ENCODE measurements at regions not wholly inside any gene's neighbourhood (a gene's known extent, or its start where the extent isn't known, plus 50 kb on each side); places are given as distances from the start of the nearest gene placed in this dataset.

DNA sequence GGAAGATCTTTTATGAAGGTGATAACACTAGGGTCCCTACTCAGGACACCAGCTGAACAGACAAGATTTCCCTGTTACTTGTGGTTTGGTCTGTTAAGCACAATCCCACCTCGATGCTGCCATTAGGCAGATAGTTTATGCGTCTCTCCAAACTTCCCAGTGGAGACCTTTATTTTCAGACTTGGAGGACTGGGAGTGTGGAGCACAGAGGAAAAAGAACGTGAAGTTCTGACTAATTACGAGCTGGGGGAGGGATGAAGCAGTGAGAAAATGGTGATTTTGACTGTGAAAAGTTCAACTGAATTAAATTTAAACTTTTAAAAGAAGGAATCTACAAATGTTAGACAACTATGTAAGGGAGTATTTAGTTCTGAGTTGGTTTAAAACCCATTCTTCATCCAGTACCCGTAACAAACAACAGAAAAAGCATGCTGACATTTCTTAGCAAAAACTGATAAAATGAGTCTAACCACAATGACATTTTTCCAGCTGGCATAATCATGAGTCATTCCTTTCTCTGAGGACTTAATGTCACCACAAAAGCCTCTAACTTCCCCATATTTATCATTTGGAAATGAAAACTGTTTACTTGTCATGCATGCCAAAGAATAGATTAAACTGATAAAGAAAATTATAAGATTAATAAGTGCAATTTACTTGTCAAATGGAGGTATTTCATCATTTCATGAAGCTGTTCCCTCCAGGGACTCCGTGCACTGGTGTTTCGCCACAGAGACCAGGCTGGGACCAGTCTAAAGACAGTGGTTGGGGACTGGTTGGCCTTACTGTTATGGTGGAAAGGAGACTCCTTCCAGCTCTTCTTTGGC is 113.3 kb upstream of the SSTR4 start (continued):
- TF ChIP-seq, protein P1, sequence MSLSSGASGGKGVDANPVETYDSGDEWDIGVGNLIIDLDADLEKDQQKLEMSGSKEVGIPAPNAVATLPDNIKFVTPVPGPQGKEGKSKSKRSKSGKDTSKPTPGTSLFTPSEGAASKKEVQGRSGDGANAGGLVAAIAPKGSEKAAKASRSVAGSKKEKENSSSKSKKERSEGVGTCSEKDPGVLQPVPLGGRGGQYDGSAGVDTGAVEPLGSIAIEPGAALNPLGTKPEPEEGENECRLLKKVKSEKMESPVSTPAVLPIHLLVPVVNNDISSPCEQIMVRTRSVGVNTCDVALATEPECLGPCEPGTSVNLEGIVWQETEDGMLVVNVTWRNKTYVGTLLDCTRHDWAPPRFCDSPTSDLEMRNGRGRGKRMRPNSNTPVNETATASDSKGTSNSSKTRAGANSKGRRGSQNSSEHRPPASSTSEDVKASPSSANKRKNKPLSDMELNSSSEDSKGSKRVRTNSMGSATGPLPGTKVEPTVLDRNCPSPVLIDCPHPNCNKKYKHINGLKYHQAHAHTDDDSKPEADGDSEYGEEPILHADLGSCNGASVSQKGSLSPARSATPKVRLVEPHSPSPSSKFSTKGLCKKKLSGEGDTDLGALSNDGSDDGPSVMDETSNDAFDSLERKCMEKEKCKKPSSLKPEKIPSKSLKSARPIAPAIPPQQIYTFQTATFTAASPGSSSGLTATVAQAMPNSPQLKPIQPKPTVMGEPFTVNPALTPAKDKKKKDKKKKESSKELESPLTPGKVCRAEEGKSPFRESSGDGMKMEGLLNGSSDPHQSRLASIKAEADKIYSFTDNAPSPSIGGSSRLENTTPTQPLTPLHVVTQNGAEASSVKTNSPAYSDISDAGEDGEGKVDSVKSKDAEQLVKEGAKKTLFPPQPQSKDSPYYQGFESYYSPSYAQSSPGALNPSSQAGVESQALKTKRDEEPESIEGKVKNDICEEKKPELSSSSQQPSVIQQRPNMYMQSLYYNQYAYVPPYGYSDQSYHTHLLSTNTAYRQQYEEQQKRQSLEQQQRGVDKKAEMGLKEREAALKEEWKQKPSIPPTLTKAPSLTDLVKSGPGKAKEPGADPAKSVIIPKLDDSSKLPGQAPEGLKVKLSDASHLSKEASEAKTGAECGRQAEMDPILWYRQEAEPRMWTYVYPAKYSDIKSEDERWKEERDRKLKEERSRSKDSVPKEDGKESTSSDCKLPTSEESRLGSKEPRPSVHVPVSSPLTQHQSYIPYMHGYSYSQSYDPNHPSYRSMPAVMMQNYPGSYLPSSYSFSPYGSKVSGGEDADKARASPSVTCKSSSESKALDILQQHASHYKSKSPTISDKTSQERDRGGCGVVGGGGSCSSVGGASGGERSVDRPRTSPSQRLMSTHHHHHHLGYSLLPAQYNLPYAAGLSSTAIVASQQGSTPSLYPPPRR (CRISPR knock-in tag; IDR thresholded peaks at IDR 0.05; ENCODE audit: borderline replicate concordance) = no peak
- TF ChIP-seq ZNF121 (CRISPR knock-in tag; conservative IDR thresholded peaks at IDR 0.05) (no peak), KDM1A (IDR thresholded peaks at IDR 0.05) (0 out of 4 replicates have a peak, but pooled peaks of 1 of the 2 experiments have one; percentile 24), CBFA2T2 (conservative IDR thresholded peaks at IDR 0.05) (peak; percentile 19; the same call in 1 of the 2 replicates), CXXC5 (CRISPR knock-in tag; IDR thresholded peaks at IDR 0.05) (no peak), SMARCC2 (IDR thresholded peaks at IDR 0.05; ENCODE audit: low read depth) (peak; percentile 91), FOS (IDR thresholded peaks at IDR 0.05; ENCODE audit: extremely low read depth, insufficient read length) (peak; percentile 18), ZNF589 (CRISPR knock-in tag; IDR thresholded peaks at IDR 0.05; ENCODE audit: low read depth) (no peak), L3MBTL2 (IDR thresholded peaks at IDR 0.05) (peak; percentile 29; the same call in 1 of the 2 replicates), RBM14 (IDR thresholded peaks at IDR 0.05; ENCODE audit: borderline replicate concordance, insufficient read depth, low read depth, low read length) (no peak), ZNF311 (CRISPR knock-in tag; IDR thresholded peaks at IDR 0.05) (no peak)
- TF ChIP-seq, protein P2, sequence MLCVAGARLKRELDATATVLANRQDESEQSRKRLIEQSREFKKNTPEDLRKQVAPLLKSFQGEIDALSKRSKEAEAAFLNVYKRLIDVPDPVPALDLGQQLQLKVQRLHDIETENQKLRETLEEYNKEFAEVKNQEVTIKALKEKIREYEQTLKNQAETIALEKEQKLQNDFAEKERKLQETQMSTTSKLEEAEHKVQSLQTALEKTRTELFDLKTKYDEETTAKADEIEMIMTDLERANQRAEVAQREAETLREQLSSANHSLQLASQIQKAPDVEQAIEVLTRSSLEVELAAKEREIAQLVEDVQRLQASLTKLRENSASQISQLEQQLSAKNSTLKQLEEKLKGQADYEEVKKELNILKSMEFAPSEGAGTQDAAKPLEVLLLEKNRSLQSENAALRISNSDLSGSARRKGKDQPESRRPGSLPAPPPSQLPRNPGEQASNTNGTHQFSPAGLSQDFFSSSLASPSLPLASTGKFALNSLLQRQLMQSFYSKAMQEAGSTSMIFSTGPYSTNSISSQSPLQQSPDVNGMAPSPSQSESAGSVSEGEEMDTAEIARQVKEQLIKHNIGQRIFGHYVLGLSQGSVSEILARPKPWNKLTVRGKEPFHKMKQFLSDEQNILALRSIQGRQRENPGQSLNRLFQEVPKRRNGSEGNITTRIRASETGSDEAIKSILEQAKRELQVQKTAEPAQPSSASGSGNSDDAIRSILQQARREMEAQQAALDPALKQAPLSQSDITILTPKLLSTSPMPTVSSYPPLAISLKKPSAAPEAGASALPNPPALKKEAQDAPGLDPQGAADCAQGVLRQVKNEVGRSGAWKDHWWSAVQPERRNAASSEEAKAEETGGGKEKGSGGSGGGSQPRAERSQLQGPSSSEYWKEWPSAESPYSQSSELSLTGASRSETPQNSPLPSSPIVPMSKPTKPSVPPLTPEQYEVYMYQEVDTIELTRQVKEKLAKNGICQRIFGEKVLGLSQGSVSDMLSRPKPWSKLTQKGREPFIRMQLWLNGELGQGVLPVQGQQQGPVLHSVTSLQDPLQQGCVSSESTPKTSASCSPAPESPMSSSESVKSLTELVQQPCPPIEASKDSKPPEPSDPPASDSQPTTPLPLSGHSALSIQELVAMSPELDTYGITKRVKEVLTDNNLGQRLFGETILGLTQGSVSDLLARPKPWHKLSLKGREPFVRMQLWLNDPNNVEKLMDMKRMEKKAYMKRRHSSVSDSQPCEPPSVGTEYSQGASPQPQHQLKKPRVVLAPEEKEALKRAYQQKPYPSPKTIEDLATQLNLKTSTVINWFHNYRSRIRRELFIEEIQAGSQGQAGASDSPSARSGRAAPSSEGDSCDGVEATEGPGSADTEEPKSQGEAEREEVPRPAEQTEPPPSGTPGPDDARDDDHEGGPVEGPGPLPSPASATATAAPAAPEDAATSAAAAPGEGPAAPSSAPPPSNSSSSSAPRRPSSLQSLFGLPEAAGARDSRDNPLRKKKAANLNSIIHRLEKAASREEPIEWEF (CRISPR knock-in tag; IDR thresholded peaks at IDR 0.05) = 0 out of 2 replicates have a peak, but pooled peaks have one; percentile 54
- TF ChIP-seq, protein P3, sequence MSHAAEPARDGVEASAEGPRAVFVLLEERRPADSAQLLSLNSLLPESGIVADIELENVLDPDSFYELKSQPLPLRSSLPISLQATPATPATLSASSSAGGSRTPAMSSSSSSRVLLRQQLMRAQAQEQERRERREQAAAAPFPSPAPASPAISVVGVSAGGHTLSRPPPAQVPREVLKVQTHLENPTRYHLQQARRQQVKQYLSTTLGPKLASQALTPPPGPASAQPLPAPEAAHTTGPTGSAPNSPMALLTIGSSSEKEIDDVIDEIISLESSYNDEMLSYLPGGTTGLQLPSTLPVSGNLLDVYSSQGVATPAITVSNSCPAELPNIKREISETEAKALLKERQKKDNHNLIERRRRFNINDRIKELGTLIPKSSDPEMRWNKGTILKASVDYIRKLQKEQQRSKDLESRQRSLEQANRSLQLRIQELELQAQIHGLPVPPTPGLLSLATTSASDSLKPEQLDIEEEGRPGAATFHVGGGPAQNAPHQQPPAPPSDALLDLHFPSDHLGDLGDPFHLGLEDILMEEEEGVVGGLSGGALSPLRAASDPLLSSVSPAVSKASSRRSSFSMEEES (CRISPR knock-in tag; IDR thresholded peaks at IDR 0.05) = no peak
- TF ChIP-seq, protein P4, sequence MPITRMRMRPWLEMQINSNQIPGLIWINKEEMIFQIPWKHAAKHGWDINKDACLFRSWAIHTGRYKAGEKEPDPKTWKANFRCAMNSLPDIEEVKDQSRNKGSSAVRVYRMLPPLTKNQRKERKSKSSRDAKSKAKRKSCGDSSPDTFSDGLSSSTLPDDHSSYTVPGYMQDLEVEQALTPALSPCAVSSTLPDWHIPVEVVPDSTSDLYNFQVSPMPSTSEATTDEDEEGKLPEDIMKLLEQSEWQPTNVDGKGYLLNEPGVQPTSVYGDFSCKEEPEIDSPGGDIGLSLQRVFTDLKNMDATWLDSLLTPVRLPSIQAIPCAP (CRISPR knock-in tag; IDR thresholded peaks at IDR 0.05; ENCODE audit: borderline replicate concordance) = no peak

Data from K562 (cell line).